Skin epidermis (tissue), 12 donors: ENCODE measurements at regions not wholly inside any gene's neighbourhood (a gene's known extent, or its start where the extent isn't known, plus 50 kb on each side); places are given as distances from the start of the nearest gene placed in this dataset.

Experiments used
- H3K27ac ChIP-seq, 21 experiments: fragments of 200-600 bp; sonication (generic) in 11 of 21; one replicate each; pipeline ENCODE4 v1.5.0; 2020; ENCODE audit warnings: mild to moderate bottlenecking in 3 of 21, inconsistent platforms in 2 of 21, moderate library complexity in 2 of 21
- H3K4me3 ChIP-seq, 7 experiments: fragments of 200-600 bp; sonication (generic) in 2 of 7; one replicate each; pipeline ENCODE4 v1.5.0; 2020; ENCODE audit warnings: inconsistent platforms in 2 of 7, mild to moderate bottlenecking in 2 of 7, moderate library complexity in 1 of 7

- Histone ChIP-seq H3K27ac (no peak overlapping the region), H3K4me3 (no peak overlapping the region)
These were observed 396.8 kb upstream of the SLC14A2 start for GRCh38 chr18:45218436-45218835.

- no peak overlapping the region for H3K27ac ChIP-seq
These were observed 393.9 kb upstream of the SLC14A2 start for GRCh38 chr18:45221363-45221762.

GRCh38 chr18:45222180-45222579 is 393.1 kb upstream of the SLC14A2 start:
- H3K27ac ChIP-seq = no peak overlapping the region
- no peak overlapping the region for H3K4me3 ChIP-seq

More at GRCh38 chr18:45221363-45221762, 393.9 kb upstream of the SLC14A2 start:
- H3K4me3 ChIP-seq = no peak overlapping the region

- no peak overlapping the region for H3K27ac ChIP-seq
- no peak overlapping the region for H3K4me3 ChIP-seq
These were observed 388.1 kb upstream of the SLC14A2 start for GRCh38 chr18:45227001-45227742.

GRCh38 chr18:45228796-45229388 is 386.4 kb upstream of the SLC14A2 start:
- H3K4me3 ChIP-seq = no peak overlapping the region
- H3K27ac ChIP-seq = no peak overlapping the region

- Histone ChIP-seq H3K27ac (no peak overlapping the region), H3K4me3 (no peak overlapping the region)
These were observed 383.7 kb upstream of the SLC14A2 start for GRCh38 chr18:45231617-45232016.

GRCh38 chr18:45232061-45232460 is 383.2 kb upstream of the SLC14A2 start:
- no peak overlapping the region for H3K4me3 ChIP-seq
- no peak overlapping the region for H3K27ac ChIP-seq

- no peak overlapping the region for H3K27ac ChIP-seq
- no peak overlapping the region for H3K4me3 ChIP-seq
These were observed 378.6 kb upstream of the SLC14A2 start for GRCh38 chr18:45236676-45237075.

GRCh38 chr18:45237343-45238098 is 377.8 kb upstream of the SLC14A2 start:
- Histone ChIP-seq H3K4me3 (no peak overlapping the region), H3K27ac (no peak overlapping the region)

- Histone ChIP-seq H3K4me3 (no peak overlapping the region), H3K27ac (no peak overlapping the region)
These were observed 374.0 kb upstream of the SLC14A2 start for GRCh38 chr18:45241271-45241670.

- H3K4me3 ChIP-seq = no peak overlapping the region
- H3K27ac ChIP-seq = no peak overlapping the region
These were observed 373.2 kb upstream of the SLC14A2 start for GRCh38 chr18:45241982-45242565.

GRCh38 chr18:45243340-45244110 is 371.8 kb upstream of the SLC14A2 start:
- Histone ChIP-seq H3K4me3 (no peak overlapping the region), H3K27ac (peak overlapping the region in 3 of 21 experiments; percentile 24 to 56 (median 33))

GRCh38 chr18:45245091-45245511 is 370.2 kb upstream of the SLC14A2 start:
- Histone ChIP-seq H3K27ac (no peak overlapping the region), H3K4me3 (no peak overlapping the region)

- H3K4me3 ChIP-seq = no peak overlapping the region
- peak overlapping the region in 16 of 21 experiments; percentile 24 to 76 (median 50) for H3K27ac ChIP-seq
These were observed 366.9 kb upstream of the SLC14A2 start for GRCh38 chr18:45248240-45248903.

- H3K27ac ChIP-seq = peak overlapping the region in 8 of 21 experiments; percentile 0 to 69 (median 42)
- no peak overlapping the region for H3K4me3 ChIP-seq
These were observed 366.0 kb upstream of the SLC14A2 start for GRCh38 chr18:45249246-45249661.

GRCh38 chr18:45250479-45250878 is 364.8 kb upstream of the SLC14A2 start:
- Histone ChIP-seq H3K27ac (no peak overlapping the region), H3K4me3 (no peak overlapping the region)

- H3K27ac ChIP-seq = no peak overlapping the region
These were observed 364.0 kb upstream of the SLC14A2 start for GRCh38 chr18:45251236-45251635.

GRCh38 chr18:45252474-45252873 is 362.8 kb upstream of the SLC14A2 start:
- no peak overlapping the region for H3K4me3 ChIP-seq
- H3K27ac ChIP-seq = no peak overlapping the region

More at GRCh38 chr18:45251236-45251635, 364.0 kb upstream of the SLC14A2 start:
- no peak overlapping the region for H3K4me3 ChIP-seq

GRCh38 chr18:45253056-45253565 is 362.2 kb upstream of the SLC14A2 start:
- peak overlapping the region in 1 of 21 experiments; percentile 42 for H3K27ac ChIP-seq
- H3K4me3 ChIP-seq = no peak overlapping the region
